Activated naive CD4-positive, alpha-beta T cell treated with Interleukin-2 at 50 U/mL for 16 hours (primary cell): ENCODE measurements at regions not wholly inside any gene's neighbourhood (a gene's known extent, or its start where the extent isn't known, plus 50 kb on each side); places are given as distances from the start of the nearest gene placed in this dataset.

Experiments used
- DNase-seq: peaks from one replicate; pipeline ENCODE4 v3.0.0-alpha.2; 2020

DNA sequence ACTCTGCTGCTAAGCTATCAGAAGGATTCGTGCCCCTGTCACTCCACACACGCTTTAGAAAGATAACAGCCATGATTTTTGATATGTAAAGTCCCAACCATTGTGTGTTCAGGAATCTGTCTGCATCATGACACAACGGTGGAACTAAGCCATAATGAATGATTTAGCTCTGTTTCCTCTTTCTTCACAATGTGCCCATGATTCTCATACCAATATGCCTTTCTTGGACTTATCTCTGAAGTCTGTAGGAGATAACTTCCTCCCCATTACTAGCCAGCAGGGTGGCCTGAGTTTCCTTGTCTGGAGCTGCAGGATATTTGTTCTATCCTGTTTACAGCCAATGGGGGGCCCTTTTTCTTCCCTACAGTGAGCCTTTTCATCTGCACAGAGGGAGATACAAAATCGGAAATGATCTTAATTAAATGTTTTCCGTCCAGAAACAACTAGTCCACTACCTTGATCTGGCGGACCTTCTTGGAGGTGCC, 511.7 kb downstream of the USP25 start:
- DNase-seq: no peak

DNA sequence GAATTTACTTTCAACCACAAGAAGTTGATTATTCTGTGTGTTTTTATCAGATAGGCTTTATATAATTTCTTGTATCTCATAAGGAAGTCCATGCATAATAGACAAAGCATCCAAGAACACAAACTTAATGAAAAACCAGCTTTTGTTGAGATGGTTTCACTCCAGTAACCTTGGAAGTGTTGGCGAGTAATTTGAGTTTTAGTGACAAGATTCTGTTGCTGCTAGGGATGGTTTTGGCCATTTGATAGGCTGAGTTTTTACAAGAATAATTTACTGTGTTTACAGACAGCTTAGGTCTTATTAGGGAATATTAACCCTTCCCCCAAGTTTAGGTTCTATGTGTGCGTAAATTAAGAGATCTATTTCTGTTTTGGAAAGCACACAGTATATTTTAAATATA, 513.6 kb downstream of the USP25 start:
- no peak for DNase-seq

DNA sequence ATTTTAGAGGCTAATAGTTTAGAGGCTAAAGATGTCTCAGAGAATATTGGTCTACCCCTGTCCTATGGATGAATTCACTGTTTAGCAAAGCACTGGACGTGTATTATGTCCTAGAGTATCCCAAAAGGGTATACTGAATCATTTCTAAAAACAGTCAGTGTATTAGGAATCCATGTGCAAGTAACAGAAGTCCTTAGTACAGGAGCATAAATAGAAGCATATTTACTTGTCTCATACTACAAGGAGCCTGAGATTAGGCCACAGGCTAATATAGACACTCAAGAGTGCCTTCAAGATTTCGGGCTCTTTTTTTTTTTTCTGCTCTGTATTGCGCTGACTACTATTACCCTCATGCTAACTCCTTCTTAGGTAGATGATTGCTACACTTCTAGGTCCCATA, 518.9 kb downstream of the USP25 start:
- DNase-seq: no peak

DNA sequence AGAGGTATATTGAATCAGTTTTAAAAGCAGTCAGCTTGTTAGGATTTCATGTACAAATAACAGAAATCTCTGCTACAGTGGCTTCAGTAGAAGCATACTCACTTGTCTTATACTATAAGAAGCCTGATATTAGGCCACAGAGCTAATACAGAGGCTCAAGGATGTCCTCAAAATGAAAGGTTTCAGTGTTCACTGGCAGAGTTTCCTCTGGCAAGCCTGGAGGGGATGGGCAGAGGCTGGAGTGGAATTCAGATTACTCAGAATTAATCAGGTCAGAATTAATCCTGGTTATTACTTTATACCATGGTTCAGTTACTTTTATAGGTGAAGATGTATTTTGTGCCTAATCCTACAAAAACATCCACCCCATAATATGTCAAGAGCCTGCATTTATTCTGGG, 520.5 kb downstream of the USP25 start:
- DNase-seq: no peak

DNA sequence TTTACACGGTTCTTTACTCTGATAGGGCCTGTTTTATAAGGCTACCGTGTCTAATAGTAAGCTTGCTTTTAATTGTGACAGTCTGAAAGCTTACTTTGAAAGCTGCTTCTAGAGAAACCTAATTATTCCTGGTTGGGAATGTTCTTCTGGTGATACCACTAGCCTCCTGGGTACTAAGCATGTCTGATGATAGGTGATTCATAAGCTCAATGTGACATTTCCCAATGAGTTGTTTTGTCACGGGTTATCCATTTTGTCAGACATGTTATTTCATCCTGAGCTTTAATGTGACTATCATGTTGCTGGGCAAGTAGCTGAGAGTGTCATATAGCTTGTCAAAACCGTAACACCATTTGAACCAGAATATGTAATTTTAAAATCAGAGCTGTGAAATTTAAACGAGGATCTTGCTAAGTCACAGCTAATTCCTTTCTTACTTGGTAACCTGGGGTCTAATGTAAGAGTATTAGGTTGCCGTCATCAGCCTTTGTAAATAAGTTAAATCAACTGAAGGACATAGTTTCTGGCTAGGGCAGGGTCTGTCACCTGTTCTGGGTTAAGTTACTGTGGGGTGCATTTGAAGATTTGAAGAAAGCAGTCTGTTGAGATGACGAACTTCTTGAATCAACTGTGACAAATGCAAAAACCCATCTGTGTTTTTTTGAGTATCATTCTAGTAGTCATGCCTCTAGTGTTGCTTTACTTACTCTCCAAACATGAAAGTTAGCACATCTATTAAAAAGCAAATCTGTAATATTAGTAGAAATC, 529.2 kb downstream of the USP25 start:
- DNase-seq: no peak

DNA sequence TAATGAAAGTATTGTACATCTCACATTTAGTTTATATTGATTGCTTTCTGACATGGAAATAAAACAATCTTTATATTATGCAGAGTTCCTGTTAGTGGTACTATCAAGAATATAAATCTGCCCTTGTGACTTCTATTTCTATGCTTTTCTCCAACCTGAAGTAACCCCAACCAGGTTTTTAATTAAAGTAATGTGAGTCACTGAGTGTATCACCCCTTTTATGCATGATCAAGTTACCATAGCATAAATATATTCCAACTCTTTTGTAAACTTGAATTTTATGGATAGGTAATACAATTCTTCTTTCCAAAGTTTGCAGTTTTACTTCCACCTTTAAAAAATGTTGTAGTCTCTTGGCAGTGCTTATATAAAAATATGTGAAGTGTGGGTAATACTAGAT, 532.3 kb downstream of the USP25 start:
- DNase-seq: no peak

DNA sequence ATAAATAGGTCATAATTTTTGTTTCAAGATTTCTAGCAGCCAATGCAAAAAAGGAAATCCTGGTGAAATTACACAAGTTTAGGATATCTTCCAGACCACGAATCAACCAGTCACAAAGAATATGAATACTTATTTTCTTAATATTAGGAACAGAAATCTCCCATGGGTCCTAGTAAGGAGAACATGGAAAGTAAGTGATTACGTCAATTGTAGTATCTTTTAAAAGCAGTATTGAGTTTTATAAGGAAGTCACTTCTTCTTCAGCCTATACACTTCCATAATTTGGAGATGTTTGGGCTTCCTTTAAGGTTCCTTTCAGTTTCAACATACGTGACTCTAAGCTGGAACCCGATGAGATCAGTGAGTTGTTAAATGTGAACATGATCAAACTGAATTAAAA, 534.5 kb downstream of the USP25 start:
- DNase-seq: no peak

DNA sequence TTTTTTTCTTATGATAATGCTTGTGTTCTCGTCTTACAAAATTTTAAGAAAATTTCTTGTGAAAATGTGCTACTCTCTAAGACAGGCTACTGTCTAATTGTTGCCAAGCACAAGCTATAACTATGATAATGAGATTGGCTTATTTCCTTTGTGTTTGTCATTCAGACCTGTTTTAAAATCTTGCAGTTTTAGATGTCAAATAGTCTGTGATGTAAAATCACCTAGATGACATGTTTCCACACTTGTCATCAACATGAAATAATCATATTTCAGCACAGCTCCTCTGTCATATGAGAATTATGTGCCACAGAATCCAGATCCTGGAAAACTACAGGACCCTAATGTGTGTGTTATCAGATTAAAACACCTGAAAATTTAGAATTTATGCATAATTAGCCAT, 539.7 kb downstream of the USP25 start:
- DNase-seq: no peak

DNA sequence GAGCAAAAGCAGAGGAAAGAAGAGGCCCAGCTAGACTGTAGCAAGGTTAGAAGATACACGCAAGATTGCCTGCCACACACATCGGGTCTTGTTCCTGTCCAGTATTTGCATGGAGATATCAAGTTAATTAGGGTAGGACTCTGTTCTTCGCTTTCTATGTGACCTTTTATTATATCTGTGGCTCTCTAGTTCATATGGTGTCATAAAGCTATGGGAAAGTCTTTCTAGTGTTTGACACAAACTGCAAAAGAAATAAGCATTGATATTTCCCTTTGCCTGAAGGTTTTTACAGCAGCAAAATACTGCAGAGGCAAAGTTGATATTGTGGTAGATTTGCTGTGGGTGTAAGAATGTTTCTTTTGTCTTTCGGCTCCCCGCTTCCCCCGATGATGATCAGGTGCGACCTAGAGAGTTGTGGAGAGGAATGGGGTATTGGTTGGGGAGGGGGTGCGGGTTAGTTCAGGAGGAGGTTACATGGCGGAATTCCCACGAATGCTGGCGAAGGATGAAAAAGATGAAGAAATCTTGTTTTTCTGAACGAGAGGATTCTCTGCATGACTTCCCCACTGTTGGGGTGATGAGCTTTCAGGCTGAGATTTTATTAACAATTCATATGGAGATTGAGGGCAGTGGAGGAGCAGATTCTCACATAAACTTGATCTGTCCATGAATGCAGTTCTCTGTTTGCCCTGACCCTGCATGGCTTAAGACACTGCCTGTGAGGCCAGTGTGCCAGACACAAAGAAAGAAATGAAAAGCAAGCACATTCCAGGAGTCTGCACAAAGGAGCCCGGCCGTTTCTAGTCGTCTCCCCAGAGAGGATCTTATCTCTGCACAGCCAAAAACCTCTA, 550.2 kb downstream of the USP25 start:
- DNase-seq: no peak

DNA sequence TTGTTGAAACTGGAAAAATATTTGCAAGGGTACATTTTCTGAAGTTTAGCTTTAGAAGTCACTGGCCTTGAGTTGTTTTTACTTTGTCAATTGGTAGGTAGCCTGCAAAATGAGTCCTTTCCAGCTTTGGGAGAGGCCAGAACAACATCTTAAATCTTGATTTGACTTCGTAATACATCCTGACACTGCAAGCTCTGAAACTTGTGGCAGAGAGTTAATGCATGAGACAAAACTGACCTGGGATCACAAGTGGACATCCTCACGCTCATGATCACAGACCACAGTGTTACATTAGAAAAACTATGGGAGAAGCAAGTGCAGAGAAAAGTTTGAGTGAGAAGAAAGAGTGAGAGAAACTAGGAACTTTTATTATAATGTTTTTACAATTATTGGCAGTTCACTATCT, 550.9 kb downstream of the USP25 start:
- no peak for DNase-seq

DNA sequence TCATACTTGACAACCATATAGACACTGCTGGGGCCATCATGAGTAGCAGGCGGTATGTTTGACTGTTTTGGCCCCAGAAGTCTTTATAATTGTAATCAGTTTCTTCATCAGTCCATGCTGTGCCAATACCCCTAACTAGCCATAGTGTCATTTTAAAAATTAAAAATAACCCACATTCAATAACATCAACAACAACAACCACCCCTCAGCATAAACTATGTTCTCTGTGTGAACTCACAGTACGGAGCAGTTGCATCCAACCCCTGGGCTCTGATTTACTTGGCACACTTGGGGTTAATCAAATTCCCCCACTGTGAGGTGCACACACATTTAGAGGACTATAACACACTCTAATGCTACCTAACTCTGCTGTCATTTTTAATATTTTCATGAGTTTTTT, 553.7 kb downstream of the USP25 start:
- DNase-seq: no peak

DNA sequence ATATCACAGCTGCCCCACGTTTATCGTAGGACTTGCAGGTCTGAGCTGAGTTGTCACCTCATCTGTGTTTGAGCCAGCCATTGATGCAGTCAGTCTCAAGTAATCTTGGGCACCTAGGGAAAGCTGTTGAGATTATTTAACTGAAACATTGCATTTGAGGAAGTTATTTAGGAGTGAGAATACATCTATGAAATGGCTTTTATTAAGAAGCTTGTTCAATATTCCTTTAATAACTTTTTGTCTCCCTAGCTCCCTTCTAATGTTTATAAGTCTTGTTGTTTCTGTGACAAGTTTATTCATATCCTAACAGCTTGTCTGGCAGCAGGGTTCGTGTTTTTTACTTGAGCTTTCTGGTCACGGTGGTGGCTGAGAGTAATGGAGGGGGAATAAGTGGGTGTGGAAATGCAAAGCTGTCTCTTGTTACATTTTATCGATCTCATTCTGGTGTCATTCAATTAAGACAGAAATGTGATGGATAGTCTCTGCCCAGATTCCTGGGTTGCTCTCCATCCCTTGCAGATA, 555.9 kb downstream of the USP25 start:
- no peak for DNase-seq

DNA sequence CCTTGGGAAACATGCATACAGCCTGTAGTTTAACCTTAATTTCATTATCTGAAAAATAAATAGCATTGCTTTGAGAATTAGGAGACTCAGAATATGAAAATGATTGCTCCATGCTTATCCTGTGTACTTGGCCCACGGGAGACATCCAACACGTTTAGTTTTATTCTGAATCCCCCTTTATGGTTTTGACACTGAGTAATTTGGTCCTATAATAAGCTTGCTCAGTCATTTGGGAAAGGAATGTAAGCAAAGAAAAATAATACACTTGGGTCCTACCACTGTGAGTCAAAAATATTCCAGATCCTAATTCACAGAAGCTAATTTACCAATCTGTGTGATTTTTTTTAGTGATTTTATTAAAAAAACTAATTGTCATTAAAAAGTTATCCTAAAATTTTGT, 557.3 kb downstream of the USP25 start:
- no peak for DNase-seq

DNA sequence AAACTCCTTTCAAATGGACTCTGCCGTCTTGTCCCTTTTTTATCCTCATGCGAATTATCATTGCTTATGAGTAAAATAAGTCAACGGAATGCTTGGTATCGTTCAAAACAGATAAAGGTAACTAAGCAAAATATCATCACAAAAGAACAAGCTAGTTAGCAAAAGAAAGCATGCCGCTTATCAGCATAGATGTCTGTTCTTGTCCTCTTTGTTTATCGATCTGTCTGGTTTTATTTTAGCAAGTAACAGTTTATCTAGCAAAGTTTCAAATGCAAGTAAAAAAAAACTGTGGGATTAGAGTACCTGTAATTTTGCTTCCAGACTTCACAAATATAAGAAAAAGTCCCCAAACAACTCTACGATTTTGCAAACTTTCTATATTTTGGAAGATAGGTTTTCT, 561.5 kb downstream of the USP25 start:
- DNase-seq: no peak

DNA sequence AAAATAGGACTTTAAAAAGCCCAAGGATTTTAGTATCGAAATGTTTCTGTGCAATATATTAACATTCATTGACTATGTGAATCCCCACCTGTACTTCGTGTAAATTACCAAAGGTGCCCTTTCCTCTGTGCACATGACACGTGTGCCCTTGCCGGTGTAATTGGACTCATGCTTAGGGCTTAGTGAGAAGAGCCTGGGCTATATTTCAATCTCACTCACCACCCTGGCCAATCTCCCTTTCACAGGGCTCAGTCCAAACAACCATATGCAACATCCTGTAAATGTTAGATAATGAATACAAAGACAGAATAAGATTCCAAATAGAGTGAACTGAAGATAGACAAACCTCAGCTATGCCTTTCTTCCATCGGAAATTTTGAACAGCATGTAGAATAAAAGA, 564.3 kb downstream of the USP25 start:
- no peak for DNase-seq

DNA sequence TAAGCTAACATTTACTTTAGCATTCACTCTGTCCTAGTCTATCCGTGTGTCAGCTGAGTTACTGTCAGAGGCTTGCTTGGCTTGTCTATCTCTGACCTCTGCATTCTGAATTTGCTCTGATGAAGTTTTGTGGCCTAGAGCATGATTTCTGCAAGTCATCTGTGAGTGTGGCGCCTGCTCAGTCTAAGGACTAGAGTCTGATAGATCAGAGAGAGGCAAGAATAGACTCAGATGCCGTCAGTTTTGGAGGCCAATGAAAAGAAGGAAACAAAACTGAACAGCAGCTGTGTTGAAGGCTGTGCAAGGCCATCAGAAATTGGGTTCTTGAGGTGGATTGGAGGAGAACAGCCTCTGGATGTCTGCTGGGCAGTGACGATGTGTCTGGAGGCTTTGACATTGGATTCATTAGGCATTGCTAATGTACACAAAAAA, 573.1 kb downstream of the USP25 start:
- no peak for DNase-seq

DNA sequence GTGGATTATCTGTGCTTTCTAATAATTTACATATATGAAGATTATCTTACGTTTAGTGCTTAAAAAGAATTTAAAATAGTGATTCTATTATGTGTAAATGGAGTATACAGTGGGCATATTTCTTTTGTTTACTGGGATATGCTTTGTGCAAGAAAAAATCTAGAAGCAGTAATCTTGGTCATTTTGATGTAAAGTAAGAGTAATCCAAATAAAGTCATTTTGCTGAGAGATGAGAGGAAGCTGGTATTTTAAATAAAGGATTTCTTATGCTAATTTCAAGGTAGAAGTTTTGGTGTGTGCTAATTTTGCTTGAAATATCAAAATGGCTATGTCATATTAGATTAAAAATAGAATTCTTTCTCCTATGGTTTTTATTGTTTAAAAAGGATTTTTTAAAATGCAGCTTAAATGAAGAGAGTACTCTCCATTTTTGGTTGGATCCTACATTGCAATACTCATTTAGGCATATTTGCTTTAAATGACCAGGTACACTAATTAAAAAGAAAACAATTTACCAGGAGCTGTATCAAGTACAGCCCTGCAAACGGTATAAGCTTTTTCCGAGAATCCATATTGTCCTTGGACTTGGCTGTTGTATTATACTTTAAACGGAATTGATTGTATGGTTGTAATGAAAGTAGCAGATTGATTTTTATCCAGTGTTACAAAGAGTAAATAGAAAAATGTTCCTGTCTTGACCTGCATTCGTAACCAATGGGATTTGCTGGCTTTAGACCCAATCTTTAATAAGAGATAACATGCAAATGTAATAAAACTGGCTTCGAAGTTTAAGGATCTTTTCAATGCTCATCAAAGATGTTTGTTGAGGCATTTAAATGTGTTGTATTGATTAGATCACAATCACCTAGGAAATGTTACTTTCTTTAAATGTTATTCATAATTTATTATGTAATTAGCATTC, 574.7 kb downstream of the USP25 start:
- DNase-seq: no peak

DNA sequence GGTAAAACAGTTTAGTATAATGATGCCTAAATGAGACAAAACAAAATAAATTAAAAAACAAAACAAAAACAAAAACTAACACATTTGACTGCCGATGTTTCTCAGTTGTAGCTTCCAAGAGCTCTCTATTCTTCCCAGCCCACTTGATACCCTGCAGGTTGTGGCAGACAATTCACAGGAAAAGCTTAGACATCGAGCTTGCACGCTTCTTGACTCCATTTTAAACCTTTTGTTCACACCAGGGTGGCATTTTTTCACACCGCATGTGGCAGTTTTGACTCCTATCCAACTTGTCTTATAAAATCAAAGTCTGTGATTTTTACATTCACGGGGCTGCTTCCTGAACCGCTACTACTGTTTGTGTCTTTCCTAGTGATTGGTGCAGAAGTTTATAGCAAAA, 575.9 kb downstream of the USP25 start:
- DNase-seq: no peak

DNA sequence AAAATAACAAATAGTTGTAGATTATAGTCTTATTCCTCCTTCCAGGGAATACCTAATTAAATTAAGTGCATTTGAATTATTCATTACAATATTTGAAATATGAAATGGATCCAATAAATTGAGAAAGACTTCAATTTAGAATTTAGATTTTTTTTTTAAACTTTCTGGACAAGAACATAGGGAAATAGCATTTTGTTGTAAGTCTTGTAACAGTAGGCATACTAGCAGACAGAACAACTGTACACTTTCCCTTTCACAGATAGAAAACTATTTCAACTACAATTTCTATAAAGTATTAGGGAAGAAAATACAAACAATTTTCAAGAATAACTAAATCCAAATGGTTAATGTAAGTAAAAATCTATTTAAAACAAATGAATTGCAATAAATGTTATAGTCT, 577.5 kb downstream of the USP25 start:
- no peak for DNase-seq

DNA sequence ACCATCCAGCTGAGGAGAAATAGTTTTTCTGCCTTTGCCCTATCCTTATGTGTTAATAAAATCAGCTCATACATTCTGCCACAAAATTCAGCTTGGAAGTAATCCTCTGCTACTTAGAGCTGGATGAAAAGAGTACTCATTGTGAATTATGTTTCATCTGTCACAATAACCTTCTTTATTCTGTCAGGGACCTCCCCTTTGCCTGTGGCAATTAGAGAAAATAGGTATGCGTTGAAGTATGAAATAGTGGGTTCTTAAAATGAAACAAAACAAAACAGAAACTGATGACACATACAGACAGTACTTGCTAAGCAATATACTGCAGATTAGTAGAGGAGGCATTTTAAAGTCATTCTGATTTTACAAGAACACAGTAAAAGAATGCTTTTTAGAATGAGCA, 578.5 kb downstream of the USP25 start:
- no peak for DNase-seq

DNA sequence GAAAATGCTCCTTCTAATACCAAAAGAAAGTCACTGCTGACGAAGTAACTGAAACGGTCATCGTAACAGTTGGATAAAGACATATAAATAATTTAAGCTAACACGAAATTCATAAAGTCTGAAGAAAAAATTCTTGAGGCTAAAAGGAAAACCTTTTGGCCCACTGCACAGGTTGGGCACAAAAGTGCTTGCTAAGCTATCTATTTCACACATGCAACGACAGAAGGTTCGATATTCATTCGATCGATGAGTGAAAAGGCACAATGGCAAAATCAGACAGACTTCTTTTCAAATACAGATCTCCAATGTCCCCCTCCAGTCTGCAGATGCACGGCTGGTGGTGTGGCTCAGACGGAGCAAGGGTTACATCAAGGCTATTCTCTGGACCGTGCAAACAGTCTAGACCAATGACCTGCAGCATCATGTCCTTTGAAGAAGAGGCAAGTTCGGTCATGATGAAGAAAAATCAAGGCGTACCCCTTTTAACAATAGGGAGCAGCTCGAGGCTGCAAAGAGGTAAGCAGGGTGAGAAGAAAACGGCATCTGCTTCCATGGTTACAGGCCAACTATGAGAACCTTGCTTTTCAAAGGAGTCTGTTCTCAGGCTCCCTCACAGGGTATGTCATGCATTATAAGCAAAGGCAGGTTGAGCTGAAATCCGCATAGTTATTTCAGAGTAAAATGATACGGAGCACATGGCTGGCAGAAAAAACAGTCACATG, 579.6 kb downstream of the USP25 start:
- DNase-seq: no peak

DNA sequence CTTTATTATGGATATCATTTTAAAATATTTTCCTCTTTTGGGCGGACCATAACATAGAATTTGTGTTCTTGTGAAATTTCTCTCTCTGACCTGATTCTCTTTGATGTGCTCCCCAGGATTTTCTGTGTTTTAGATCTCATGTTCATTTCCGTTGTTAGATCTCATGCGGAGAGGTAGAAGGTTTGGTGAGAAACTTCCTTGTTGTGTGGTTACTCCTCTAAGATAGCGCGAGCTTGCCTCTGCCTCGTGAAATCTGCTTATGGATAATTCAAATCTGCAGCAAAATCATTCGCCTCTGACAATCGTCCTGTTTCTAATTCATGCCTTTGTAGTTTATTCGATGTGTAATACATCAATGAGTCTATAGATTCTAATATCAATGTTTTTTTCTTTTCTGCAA, 580.4 kb downstream of the USP25 start:
- no peak for DNase-seq
